ENCODE measurements at regions not wholly inside any gene's neighbourhood (a gene's known extent, or its start where the extent isn't known, plus 50 kb on each side); places are given as distances from the start of the nearest gene placed in this dataset.
"Not testable (repeated sequence)": the region's sequence is repeated elsewhere in the genome, so short reads cannot be mapped to it uniquely, and the experiment has no call there.

DNA sequence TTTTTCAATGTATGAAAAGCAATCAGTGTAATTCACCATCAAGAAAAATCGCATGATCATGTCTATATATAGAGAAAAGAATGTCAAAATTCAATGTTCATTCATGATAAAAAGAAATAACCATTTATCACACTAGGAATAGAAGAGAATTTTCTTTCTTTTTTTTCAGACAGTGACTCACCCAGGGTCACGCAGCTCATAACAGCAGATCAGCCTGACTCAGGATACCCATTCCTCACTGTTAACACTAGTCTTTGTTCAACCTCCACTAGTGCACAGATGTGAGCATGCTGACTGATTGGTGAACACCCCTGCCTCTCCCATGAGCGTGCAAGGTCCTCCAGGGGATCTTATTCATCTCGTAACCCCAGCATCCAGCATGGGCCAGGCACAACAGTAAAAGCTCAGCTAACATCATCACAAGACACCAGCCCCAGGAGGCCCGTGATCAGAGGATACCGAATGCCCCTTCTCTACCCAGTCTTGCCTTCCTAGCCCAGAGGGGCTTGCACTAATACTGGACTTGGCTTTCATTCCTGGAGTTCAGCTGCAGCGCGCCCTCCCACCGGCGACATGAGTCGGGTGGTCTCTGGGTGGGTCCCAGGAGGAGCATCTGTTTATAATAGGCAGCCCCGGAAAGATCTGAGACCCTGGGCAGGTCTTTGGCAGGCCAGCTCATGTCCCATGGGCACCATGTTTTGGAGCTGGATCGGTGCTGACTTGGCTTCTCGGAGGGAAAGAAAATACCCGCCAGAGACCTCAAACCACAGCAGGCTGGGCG is 539.5 kb upstream of the SLC10A2 start:
- Histone ChIP-seq H3K4me1 (ENCODE audit: low read depth) (no peaks in the 10 kb centered on the region), H3K9me3 (no peaks in the 10 kb centered on the region), H3K36me3 (ENCODE audit: low read depth) (no peaks in the 10 kb centered on the region), H3K4me3 (no peak overlapping the region)
- TF ChIP-seq, protein P1, sequence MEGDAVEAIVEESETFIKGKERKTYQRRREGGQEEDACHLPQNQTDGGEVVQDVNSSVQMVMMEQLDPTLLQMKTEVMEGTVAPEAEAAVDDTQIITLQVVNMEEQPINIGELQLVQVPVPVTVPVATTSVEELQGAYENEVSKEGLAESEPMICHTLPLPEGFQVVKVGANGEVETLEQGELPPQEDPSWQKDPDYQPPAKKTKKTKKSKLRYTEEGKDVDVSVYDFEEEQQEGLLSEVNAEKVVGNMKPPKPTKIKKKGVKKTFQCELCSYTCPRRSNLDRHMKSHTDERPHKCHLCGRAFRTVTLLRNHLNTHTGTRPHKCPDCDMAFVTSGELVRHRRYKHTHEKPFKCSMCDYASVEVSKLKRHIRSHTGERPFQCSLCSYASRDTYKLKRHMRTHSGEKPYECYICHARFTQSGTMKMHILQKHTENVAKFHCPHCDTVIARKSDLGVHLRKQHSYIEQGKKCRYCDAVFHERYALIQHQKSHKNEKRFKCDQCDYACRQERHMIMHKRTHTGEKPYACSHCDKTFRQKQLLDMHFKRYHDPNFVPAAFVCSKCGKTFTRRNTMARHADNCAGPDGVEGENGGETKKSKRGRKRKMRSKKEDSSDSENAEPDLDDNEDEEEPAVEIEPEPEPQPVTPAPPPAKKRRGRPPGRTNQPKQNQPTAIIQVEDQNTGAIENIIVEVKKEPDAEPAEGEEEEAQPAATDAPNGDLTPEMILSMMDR (IDR thresholded peaks at IDR 0.05): no peak
- DNase-seq (no peak), ATAC-seq (no peak)
- intact Hi-C loops (cut with DNase I, micrococcal nuclease): no loop called here

DNA sequence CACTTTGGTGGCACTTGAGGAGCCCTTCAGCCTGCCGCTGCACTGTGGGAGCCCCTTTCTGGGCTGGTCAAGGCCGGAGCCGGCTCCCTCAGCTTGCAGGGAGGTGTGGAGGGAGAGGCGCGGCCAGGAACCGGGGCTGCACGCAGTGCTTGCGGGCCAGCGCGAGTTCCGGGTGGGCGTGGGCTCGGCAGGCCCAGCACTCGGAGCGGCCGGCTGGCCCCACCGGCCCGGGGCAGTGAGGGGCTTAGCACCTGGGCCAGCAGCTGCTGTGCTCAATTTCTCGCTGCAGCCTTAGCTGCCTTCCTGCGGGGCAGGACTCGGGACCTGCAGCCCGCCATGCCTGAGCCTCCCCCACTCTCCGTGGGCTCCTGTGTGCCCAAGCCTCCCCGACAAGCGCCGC is 533.7 kb upstream of the SLC10A2 start:
- H3K4me1 ChIP-seq (ENCODE audit: low read depth); H3K9me3 ChIP-seq; ATAC-seq; intact Hi-C loops (cut with DNase I, micrococcal nuclease); H3K36me3 ChIP-seq (ENCODE audit: low read depth); DNase-seq; H3K4me3 ChIP-seq: not testable (repeated sequence)

DNA sequence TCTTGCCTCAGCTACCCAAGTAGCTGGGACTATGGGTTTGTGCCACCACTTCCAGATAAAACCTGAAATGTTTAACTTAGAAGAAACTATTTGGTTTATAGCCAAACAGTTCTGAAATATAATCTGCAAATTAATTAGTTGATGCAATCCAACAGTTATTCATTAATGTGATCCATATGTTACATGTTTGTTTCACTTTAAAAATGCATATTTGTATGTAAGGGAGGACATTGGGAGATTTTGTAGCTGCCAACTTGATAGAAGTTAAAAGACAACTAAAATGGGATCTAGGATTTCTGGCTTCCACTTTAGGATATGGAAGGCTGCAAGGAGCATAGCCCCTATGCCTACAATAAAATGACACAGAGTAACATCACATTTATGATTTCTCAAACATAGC is 532.5 kb upstream of the SLC10A2 start:
- no peak overlapping the region for H3K4me3 ChIP-seq
- no peaks in the 10 kb centered on the region for H3K36me3 ChIP-seq (ENCODE audit: low read depth)
- ATAC-seq (no peak), DNase-seq (no peak)
- TF ChIP-seq, protein P1 (IDR thresholded peaks at IDR 0.05): no peak
- no peaks in the 10 kb centered on the region for H3K9me3 ChIP-seq
- intact Hi-C loops (cut with DNase I, micrococcal nuclease): no loop called here
- H3K4me1 ChIP-seq (ENCODE audit: low read depth): no peaks in the 10 kb centered on the region

DNA sequence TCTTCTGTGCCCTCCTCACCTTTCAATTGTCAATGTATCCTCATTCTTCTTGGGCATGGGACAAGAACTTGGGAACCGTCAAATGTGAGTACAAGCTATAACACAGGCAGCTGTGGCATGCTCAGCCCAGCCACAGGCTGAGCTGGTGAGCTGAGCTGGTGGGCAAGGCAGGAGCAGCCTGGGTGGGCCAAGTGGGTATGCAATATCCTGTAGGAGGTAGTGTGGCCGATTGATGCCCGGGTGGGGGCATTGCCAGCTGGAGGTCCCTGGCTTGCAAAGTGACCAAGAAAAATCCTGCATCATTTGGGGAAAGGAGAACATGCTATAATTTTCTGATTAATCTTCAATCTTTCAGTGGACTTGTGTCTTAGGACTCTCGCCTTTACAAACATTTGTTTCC is 507.2 kb upstream of the SLC10A2 start:
- H3K9me3 ChIP-seq: peaks cover 5% of the 10 kb centered on the region
- no peak for ATAC-seq
- no peak for DNase-seq
- intact Hi-C loops (cut with DNase I, micrococcal nuclease): no loop called here
- H3K4me1 ChIP-seq (ENCODE audit: low read depth): no peaks in the 10 kb centered on the region
- no peaks in the 10 kb centered on the region for H3K36me3 ChIP-seq (ENCODE audit: low read depth)
- no peak overlapping the region for H3K4me3 ChIP-seq
- TF ChIP-seq, protein P1 (IDR thresholded peaks at IDR 0.05): no peak

DNA sequence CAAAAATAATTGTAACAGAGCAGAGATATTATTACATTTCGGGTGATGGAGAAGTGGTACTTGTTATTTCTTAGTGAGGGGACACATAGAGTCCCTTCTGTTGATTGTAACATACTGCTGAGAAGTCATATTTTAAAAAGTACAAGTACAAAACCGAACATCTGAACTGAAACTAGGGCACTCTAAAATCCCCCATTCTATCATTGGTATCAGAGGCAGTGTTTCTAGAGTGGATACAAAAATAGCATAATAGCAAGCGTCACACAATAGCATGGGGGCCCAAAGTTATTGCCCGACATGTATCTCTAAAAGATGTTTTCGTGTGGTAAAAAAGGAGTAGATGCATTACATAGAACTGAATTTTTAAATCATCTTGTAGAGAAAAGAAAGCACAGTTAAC is 502.1 kb upstream of the SLC10A2 start:
- intact Hi-C loops (cut with DNase I, micrococcal nuclease): no loop called here
- Histone ChIP-seq H3K9me3 (peaks cover 3% of the 10 kb centered on the region), H3K4me1 (ENCODE audit: low read depth) (no peaks in the 10 kb centered on the region), H3K4me3 (no peak overlapping the region), H3K36me3 (ENCODE audit: low read depth) (no peaks in the 10 kb centered on the region)
- no peak for ATAC-seq
- TF ChIP-seq, protein P1 (IDR thresholded peaks at IDR 0.05): no peak
- no peak for DNase-seq

DNA sequence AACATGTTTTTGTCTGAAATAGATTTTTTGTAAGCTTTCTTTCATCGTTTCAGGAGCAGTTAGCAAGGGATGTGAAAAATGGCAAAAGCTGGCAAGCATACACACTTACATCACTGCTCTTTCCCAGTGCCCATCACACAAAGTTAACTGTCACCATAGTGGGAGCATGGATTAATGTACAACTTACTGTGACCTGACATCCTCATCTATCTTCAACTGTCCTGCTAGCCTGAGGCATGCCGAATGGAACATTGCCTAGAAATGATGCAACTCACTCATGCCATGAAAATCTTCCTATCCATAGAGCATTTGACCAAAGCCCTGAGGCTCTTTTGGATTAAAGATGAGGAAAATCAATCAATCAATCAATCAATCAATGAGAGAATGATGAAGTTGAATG is 491.7 kb upstream of the SLC10A2 start:
- no peaks in the 10 kb centered on the region for H3K4me1 ChIP-seq (ENCODE audit: low read depth)
- H3K9me3 ChIP-seq: no peaks in the 10 kb centered on the region
- H3K4me3 ChIP-seq: no peak overlapping the region
- TF ChIP-seq, protein P1 (IDR thresholded peaks at IDR 0.05): no peak
- no peak for DNase-seq
- no peaks in the 10 kb centered on the region for H3K36me3 ChIP-seq (ENCODE audit: low read depth)
- intact Hi-C loops (cut with DNase I, micrococcal nuclease): no loop called here
- ATAC-seq: no peak
